Head of caudate nucleus (tissue), 42 donors: ENCODE measurements at regions not wholly inside any gene's neighbourhood (a gene's known extent, or its start where the extent isn't known, plus 50 kb on each side); places are given as distances from the start of the nearest gene placed in this dataset.
"Not testable (repeated sequence)": the region's sequence is repeated elsewhere in the genome, so short reads cannot be mapped to it uniquely, and the experiment has no call there.

Source experiments
- DNase-seq, 42 donors: peaks; one replicate each; pipeline versions ENCODE4 v3.0.0 to v3.0.0-alpha.2; 2020 to 2021; ENCODE audit warnings: mixed read lengths in 7 of 42
- intact Hi-C: fragments of 100-400 bp; cut with DNase I; formaldehyde crosslinking; loops from one replicate; pipeline ENCODE4 v1.15.0; 2022

GRCh38 chr5:174626369-174626920 lies 97.9 kb upstream of the MSX2 start:
- intact Hi-C loops, result no loop called here
- no peak for DNase-seq

- DNase-seq, result peak in 1 of 42 donors; percentile 20
- intact Hi-C loops, result no loop called here
Observed at GRCh38 chr5:174636094-174636493, 88.3 kb upstream of the MSX2 start.

- DNase-seq, result no peak
- intact Hi-C loops, result no loop called here
Observed at GRCh38 chr5:174642816-174643405, 81.5 kb upstream of the MSX2 start.

- intact Hi-C loops, result no loop called here
- DNase-seq, result no peak
Observed at GRCh38 chr5:174644436-174644835, 79.9 kb upstream of the MSX2 start.

GRCh38 chr5:174644923-174645322 lies 79.5 kb upstream of the MSX2 start:
- no peak for DNase-seq
- intact Hi-C loops, result no loop called here

DNA sequence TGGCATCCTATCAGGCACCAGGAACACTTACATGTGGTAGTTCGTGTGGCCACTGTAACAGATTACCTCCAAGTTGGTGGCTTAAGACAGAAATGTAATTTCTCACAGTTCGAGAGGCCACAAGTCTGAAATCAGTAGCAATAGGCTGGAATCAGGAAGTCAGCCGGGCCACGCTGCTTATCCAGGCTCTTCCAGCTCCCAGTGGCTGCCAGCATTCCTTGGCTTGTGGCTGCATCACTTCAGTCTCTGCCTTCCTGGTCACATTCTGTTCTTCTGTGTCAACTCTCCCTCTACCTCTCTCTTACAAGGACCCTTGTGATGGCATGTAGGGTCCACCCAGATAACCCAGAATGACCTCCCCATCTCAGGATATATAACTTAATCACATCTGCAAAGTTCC lies 78.7 kb upstream of the MSX2 start:
- no peak for DNase-seq
- intact Hi-C loops, result no loop called here

- intact Hi-C loops, DNase-seq: not testable (repeated sequence)
Observed at GRCh38 chr5:174648618-174649017, 75.8 kb upstream of the MSX2 start.

DNA sequence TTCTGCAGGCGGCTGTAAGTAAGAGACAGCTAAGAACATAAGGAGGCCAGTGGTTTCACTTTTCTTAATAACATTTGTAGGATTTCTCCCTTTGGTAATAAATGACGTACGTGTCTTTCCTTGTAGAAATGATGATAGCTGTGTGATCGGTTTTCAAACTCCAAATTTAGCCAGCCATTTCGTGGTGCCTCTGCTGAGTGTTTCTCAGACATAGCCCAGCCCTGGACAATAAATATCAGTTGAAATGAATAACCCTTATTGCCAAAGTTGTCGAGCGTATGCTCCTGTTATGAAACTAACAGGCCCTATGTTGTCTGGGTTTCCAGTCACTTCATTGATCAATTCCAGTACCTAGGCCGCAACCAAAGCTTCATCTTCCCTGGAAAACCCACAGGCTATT lies 75.0 kb upstream of the MSX2 start:
- DNase-seq, result no peak

DNA sequence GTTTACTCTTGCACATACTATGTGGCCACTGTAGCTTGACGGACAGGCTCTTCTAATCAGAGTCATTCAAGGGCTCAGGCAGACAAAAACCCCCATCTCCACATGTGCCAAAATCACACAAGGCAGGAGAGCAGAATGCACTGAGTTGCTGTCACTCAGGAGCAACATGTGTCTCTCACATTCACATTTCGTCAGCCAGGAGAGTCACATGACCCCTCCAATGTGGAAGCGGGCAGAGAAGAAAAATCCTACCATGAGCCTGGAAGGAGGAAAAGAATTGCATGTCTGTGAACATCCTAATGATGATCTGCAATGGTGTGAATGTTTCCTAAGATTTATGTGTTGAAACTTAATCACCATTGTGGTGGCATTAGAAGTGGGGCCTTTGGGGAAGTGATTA lies 69.9 kb upstream of the MSX2 start:
- intact Hi-C loops, result no loop called here
- DNase-seq, result no peak

More for the DNA sequence above, 75.0 kb upstream of the MSX2 start:
- intact Hi-C loops, result no loop called here

DNA sequence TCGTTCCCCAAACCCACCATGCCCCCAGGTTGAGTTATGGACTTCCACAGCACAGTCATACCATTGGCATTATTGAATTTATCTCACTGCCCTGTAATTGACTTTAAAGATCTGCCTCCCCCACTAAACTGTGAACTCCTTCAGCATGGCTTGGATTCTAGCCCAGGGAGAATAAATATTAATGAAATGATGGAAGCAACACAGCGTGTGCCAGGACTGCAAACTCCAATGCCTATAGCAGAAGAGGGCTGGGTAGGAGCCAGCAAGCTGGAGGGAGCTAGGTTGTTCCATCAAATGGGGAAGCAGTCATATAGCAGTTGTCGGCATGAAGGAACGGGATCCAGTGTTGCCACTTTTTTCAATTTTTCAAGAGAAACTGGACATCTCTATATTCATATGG lies 69.0 kb upstream of the MSX2 start:
- intact Hi-C loops, result no loop called here
- peak in 2 of 42 donors; percentile 1 to 6 for DNase-seq

- intact Hi-C loops, result no loop called here
Observed at GRCh38 chr5:174664180-174664850, 60.1 kb upstream of the MSX2 start.

GRCh38 chr5:174665347-174665746 lies 59.0 kb upstream of the MSX2 start:
- intact Hi-C loops, result no loop called here
- DNase-seq, result no peak

More at GRCh38 chr5:174664180-174664850, 60.1 kb upstream of the MSX2 start:
- DNase-seq, result no peak

DNA sequence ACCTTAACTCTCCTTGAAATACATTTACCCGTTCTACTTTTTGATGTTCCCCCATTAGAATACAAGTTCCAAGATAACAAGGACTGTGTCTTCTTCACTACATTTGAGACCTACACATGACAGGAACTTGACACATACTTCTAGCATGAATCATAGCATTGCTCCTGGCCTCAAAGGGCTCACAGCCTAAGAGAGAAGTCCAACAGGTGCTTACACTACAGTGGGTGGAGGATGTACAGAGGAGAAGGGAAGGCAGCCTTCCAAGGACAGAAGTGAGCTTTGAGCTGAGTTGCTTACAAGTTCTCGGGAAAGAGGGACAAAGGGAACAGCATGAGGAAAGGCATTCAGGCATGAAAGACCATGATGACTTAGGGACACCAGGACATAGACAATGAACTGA lies 56.9 kb upstream of the MSX2 start:
- intact Hi-C loops, result no loop called here

GRCh38 chr5:174668349-174668748 lies 56.0 kb upstream of the MSX2 start:
- intact Hi-C loops, result no loop called here
- no peak for DNase-seq

More for the DNA sequence above, 56.9 kb upstream of the MSX2 start:
- DNase-seq, result no peak
